ENCODE measurements at regions not wholly inside any gene's neighbourhood (a gene's known extent, or its start where the extent isn't known, plus 50 kb on each side); places are given as distances from the start of the nearest gene placed in this dataset.

DNA sequence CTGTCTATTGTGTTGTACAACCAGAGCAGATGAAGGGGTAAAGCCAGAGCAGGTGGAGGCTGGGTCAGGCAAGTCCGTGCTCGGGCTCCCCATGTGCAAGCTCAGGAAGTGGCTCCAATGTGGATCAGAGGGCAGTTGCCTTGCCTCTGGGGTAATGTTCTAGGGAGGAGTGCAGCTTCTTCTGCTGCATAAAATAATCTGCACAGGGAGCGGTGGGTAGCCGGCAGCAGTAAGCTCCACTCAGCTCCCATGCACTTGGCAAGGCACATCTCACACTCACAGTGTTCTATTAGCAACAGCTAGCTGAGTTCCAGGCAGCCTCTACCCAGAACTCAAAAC lies 565.3 kb upstream of the SLITRK1 start:
- Histone ChIP-seq H4K20me1 (ENCODE audit: control insufficient read depth, insufficient read depth) (no peaks in the 10 kb centered on the region), H3K27me3 (replicated peaks in 1 of 2; ENCODE audit: control insufficient read depth in 2 of 2, insufficient read depth in 2 of 2, low read length in 1 of 2) (no peaks in the 10 kb centered on the region), H3K4me2 (ENCODE audit: control insufficient read depth, insufficient read depth) (no peak overlapping the region), H3K4me1 (ENCODE audit: control insufficient read depth, insufficient read depth, low read length) (no peaks in the 10 kb centered on the region), H3K36me3 (ENCODE audit: control insufficient read depth in 2 of 2, insufficient read depth in 2 of 2, low read length in 1 of 2) (no peaks in the 10 kb centered on the region), H3K9ac (ENCODE audit: control insufficient read depth, insufficient read depth, low read length) (no peak overlapping the region), H3K9me3 (replicated peaks; ENCODE audit: control insufficient read depth, insufficient read depth, low read length) (no peaks in the 10 kb centered on the region), H3K27ac (ENCODE audit: control insufficient read depth, insufficient read depth) (no peak overlapping the region), H3K79me2 (ENCODE audit: control insufficient read depth, insufficient read depth, low read length) (no peaks in the 10 kb centered on the region), H3K4me3 (no peak overlapping the region), H2AFZ (ENCODE audit: control insufficient read depth, low read depth, low read length) (no peak overlapping the region)
- intact Hi-C loops (cut with micrococcal nuclease; ENCODE audit: unreplicated experiment), result no loop called here
- BruUV-seq (replicated peaks), result no TSS peak
- ATAC-seq (no peak), FAIRE-seq (no peak), DNase-seq (ENCODE audit: low read depth, low spot score) (no peak)
- in situ Hi-C loops (cut with MboI), result no loop called here
- SMC1A ChIA-PET (ENCODE audit: uncharacterized antibody, unreplicated experiment), result interaction anchor here (1.2 to 1.4 kb wide), 2 partner anchors 9 to 127 kb away, joined by 3 read pairs; no protein-coding TSS in a partner anchor
- RAD21 ChIA-PET (ENCODE audit: unreplicated experiment), result interaction anchor here (0.8 kb wide), 1 partner anchor 9 kb away, joined by 3 read pairs; no protein-coding TSS in a partner anchor
- CTCF ChIA-PET, result interaction anchor here (0.6 to 1.1 kb wide), 2 partner anchors 9 to 16 kb away, joined by 3 to 5 read pairs; no protein-coding TSS in a partner anchor
- TF ChIP-seq ELK1 (IDR thresholded peaks at IDR 0.05; ENCODE audit: low read depth, low read length) (no peak), MEF2A (IDR thresholded peaks at IDR 0.05; ENCODE audit: insufficient read depth, low read depth, low read length) (no peak), WRNIP1 (IDR thresholded peaks at IDR 0.05; ENCODE audit: borderline replicate concordance, low read depth, low read length) (no peak)
- 65% methylated on average over 4 of the region's 4 CpGs for WGBS (ENCODE audit: insufficient coverage, insufficient replicate concordance, low lambda C conversion rate, missing lambda C conversion rate)
- POLR2A ChIA-PET, result no interaction called here

- H3K9me3 ChIP-seq (replicated peaks; ENCODE audit: control insufficient read depth, insufficient read depth, low read length), result no peaks in the 10 kb centered on the region
- TF ChIP-seq LARP7 (IDR thresholded peaks at IDR 0.05), result no peak
- H3K27me3 ChIP-seq (replicated peaks in 1 of 2; ENCODE audit: control insufficient read depth in 2 of 2, insufficient read depth in 2 of 2, low read length in 1 of 2), result no peaks in the 10 kb centered on the region
- ChIA-PET POLR2A (no interaction called here), RAD21 (ENCODE audit: unreplicated experiment) (no interaction called here), CTCF (interaction anchor here (0.6 to 1.1 kb wide), 2 partner anchors 10 to 17 kb away, joined by 3 to 5 read pairs; no protein-coding TSS in a partner anchor), SMC1A (ENCODE audit: uncharacterized antibody, unreplicated experiment) (interaction anchor here (1.2 to 1.4 kb wide), 2 partner anchors 9 to 127 kb away, joined by 3 read pairs; no protein-coding TSS in a partner anchor)
- intact Hi-C loops (cut with micrococcal nuclease; ENCODE audit: unreplicated experiment) (no loop called here), in situ Hi-C loops (cut with MboI) (no loop called here)
- ATAC-seq (no peak), FAIRE-seq (no peak), DNase-seq (ENCODE audit: low read depth, low spot score) (no peak)
- H3K4me2 ChIP-seq (ENCODE audit: control insufficient read depth, insufficient read depth), result no peak overlapping the region
- no peak overlapping the region for H3K9ac ChIP-seq (ENCODE audit: control insufficient read depth, insufficient read depth, low read length)
- H4K20me1 ChIP-seq (ENCODE audit: control insufficient read depth, insufficient read depth), result no peaks in the 10 kb centered on the region
- no peak overlapping the region for H3K4me3 ChIP-seq
- H3K4me1 ChIP-seq (ENCODE audit: control insufficient read depth, insufficient read depth, low read length), result no peaks in the 10 kb centered on the region
- H2AFZ ChIP-seq (ENCODE audit: control insufficient read depth, low read depth, low read length), result no peak overlapping the region
- no peaks in the 10 kb centered on the region for H3K36me3 ChIP-seq (ENCODE audit: control insufficient read depth in 2 of 2, insufficient read depth in 2 of 2, low read length in 1 of 2)
- no TSS peak for BruUV-seq (replicated peaks)
- H3K79me2 ChIP-seq (ENCODE audit: control insufficient read depth, insufficient read depth, low read length), result no peaks in the 10 kb centered on the region
- H3K27ac ChIP-seq (ENCODE audit: control insufficient read depth, insufficient read depth), result no peak overlapping the region
- WGBS (ENCODE audit: insufficient coverage, insufficient replicate concordance, low lambda C conversion rate, missing lambda C conversion rate), result 28% methylated on average over 9 of the region's 9 CpGs
Observed at GRCh38 chr13:84446972-84447639, 564.8 kb upstream of the SLITRK1 start.
